Ishikawa (cell line): ENCODE measurements at regions not wholly inside any gene's neighbourhood (a gene's known extent, or its start where the extent isn't known, plus 50 kb on each side); places are given as distances from the start of the nearest gene placed in this dataset.

Experiments
- CEBPB ChIP-seq: IDR thresholded peaks from 2 replicates; pipeline ENCODE4 v1.6.1; 2012
- CREB1 ChIP-seq: IDR thresholded peaks from 2 replicates; pipeline ENCODE4 v1.6.1; 2012; ENCODE audit warnings: low read depth
- EGR1 ChIP-seq: IDR thresholded peaks from 2 replicates; pipeline ENCODE4 v1.6.1; 2012
- EP300 ChIP-seq: IDR thresholded peaks from 2 replicates; pipeline ENCODE4 v1.6.1; 2012; ENCODE audit warnings: borderline replicate concordance
- FOXM1 ChIP-seq: IDR thresholded peaks from 2 replicates; pipeline ENCODE4 v1.6.1; 2012; ENCODE audit warnings: low read depth, borderline replicate concordance
- MAX ChIP-seq: IDR thresholded peaks from 2 replicates; pipeline ENCODE4 v1.6.1; 2012
- NFIC ChIP-seq: IDR thresholded peaks from 2 replicates; pipeline ENCODE4 v1.6.1; 2012
- RAD21 ChIP-seq: IDR thresholded peaks from 2 replicates; pipeline ENCODE4 v1.6.1; 2012; ENCODE audit warnings: low read depth
- REST ChIP-seq: IDR thresholded peaks from 2 replicates; pipeline ENCODE4 v1.6.1; 2012; ENCODE audit warnings: low read depth, mild to moderate bottlenecking
- TAF1 ChIP-seq: IDR thresholded peaks from 2 replicates; pipeline ENCODE4 v1.6.1; 2012; ENCODE audit warnings: low read depth, mild to moderate bottlenecking
- TCF12 ChIP-seq: IDR thresholded peaks from 2 replicates; pipeline ENCODE4 v1.6.1; 2012; ENCODE audit warnings: low read depth
- TEAD4 ChIP-seq: IDR thresholded peaks from 2 replicates; pipeline ENCODE4 v1.6.1; 2012
- USF1 ChIP-seq: IDR thresholded peaks from 2 replicates; pipeline ENCODE4 v1.6.1; 2012
- YY1 ChIP-seq: IDR thresholded peaks from 2 replicates; pipeline ENCODE4 v1.6.1; 2012; ENCODE audit warnings: low read depth
- ZBTB7A ChIP-seq: IDR thresholded peaks from 2 replicates; pipeline ENCODE4 v1.6.1; 2012; ENCODE audit warnings: low read depth

GRCh38 chr3:65279225-65279782, 591.5 kb upstream of the ADAMTS9 start:
- no peak for TF ChIP-seq EP300
- no peak for TF ChIP-seq YY1
- no peak for TF ChIP-seq FOXM1
- no peak for TF ChIP-seq EGR1
- no peak for TF ChIP-seq ZBTB7A
- TF ChIP-seq TAF1: no peak
- TF ChIP-seq TEAD4: no peak
- TF ChIP-seq NFIC: no peak
- TF ChIP-seq MAX: no peak
- TF ChIP-seq CREB1: no peak
- no peak for TF ChIP-seq TCF12
- TF ChIP-seq RAD21: no peak
- TF ChIP-seq REST: no peak
- no peak for TF ChIP-seq CEBPB
- TF ChIP-seq USF1: no peak

GRCh38 chr3:65277798-65278197, 590.0 kb upstream of the ADAMTS9 start:
- no peak for TF ChIP-seq TEAD4
- TF ChIP-seq RAD21: no peak
- no peak for TF ChIP-seq TAF1
- TF ChIP-seq ZBTB7A: no peak
- no peak for TF ChIP-seq EGR1
- TF ChIP-seq TCF12: no peak
- TF ChIP-seq FOXM1: no peak
- no peak for TF ChIP-seq REST
- no peak for TF ChIP-seq YY1
- no peak for TF ChIP-seq USF1
- TF ChIP-seq NFIC: no peak
- TF ChIP-seq CREB1: no peak
- no peak for TF ChIP-seq EP300
- TF ChIP-seq CEBPB: no peak
- TF ChIP-seq MAX: no peak

GRCh38 chr3:65276551-65276950, 588.8 kb upstream of the ADAMTS9 start:
- no peak for TF ChIP-seq TEAD4
- TF ChIP-seq EP300: no peak

GRCh38 chr3:65268426-65268825, 580.6 kb upstream of the ADAMTS9 start:
- no peak for TF ChIP-seq TAF1
- TF ChIP-seq TCF12: no peak
- TF ChIP-seq CREB1: no peak
- TF ChIP-seq CEBPB: no peak
- no peak for TF ChIP-seq REST
